ENCODE measurements at regions not wholly inside any gene's neighbourhood (a gene's known extent, or its start where the extent isn't known, plus 50 kb on each side); places are given as distances from the start of the nearest gene placed in this dataset.
"Not testable (repeated sequence)": the region's sequence is repeated elsewhere in the genome, so short reads cannot be mapped to it uniquely, and the experiment has no call there.

DNA sequence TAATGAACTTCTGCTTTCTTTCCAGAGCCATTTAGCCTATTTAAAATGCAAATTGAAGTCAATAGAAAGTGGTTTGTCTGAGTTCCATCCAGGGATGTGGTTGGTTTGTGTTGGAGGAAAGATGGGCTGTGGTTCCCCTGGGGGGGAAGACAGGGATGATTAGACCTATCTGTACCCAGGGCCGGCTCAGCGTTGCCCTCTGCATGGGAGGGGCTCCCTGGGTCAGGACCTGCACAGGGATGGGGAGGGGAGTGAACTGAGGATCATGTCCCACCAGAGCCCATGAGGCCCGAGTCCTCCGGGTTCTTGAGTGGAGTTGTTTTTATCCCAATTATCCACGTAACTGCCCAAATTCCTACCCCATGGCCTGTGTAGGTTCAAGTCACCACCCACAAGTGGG is 76.9 kb upstream of the SFSWAP start:
- in situ Hi-C loops (cut with MboI; ENCODE audit: low sequenced_read_pairs): no loop called here

DNA sequence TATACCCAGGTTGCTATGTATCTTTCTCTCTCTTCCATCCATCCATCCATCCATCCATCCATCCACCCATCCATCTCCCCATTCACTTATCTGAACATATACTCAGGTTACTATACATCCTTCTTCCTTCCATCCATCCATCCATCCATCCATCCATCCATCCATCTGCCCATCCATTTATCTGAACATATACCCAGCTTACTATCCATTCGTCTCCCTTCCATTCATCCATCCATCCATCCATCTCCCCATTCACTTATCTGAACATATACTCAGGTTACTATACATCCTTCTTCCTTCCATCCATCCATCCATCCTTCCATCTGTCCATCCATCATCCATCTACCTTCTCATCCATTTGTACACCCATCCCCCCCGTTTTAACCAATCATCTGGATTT is 75.9 kb upstream of the SFSWAP start:
- in situ Hi-C loops (cut with MboI; ENCODE audit: low sequenced_read_pairs): not testable (repeated sequence)

- in situ Hi-C loops (cut with MboI; ENCODE audit: low sequenced_read_pairs): no loop called here
Measured at GRCh38 chr12:131635491-131636122, 75.3 kb upstream of the SFSWAP start.

DNA sequence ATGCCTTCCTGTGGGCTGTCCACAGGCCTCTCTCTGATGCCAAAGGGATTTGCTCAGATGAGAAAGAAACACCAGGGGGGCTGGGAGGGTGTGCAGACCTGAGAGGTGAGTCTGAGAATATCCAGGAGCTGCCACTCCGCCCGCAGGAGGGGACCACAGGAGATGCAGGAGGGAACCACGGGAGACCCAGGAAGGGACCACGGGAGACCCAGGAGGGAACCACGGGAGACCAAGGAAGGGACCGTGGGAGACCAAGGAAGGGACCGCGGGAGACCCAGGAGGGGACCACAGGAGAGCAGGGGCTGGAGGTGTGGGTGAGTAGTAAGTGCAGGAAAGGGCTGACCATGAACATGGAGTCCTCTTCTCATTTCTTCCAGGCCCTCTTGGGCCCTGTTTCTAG is 74.6 kb upstream of the SFSWAP start:
- in situ Hi-C loops (cut with MboI; ENCODE audit: low sequenced_read_pairs): no loop called here

DNA sequence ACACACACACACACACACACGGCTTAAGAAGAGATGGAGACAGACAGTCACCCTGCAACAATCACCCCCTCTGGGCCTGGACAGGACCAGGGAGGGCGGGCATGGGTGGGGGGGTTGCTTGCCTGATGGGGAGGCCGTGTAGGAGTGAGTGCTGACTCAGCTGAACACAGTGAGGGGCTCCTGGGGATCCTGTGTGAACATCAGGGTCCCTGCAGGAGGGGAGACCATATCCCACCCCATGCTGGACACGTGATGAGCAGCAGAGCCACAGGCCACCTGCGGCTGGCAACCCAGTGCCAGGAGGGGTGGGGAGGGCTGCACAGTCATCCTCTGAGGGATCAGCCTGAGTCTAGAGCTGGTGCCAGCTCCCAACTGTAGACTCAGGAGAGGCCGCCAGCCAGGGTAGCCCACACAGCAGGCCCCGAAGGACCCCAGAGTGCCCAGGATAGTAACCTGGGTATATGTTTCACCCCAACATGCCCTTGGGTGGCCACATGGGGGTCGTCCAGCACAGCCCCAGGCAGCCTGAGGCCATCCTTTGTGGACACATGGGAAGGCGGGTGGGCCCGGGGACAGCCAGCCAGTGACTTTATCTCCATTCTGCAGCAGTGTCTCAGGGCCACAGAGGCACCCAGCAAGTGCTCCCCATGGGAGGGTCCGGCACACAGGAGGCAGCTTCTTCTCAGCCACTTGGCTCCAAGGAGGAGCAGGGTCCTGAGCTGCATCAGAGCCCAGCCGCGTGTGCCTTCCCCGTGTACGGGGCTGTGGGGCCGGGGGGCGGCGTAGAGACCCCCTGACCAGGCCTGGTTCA is 73.7 kb upstream of the SFSWAP start:
- in situ Hi-C loops (cut with MboI; ENCODE audit: low sequenced_read_pairs): no loop called here

GRCh38 chr12:131637986-131638385 is 72.9 kb upstream of the SFSWAP start:
- in situ Hi-C loops (cut with MboI; ENCODE audit: low sequenced_read_pairs): no loop called here

DNA sequence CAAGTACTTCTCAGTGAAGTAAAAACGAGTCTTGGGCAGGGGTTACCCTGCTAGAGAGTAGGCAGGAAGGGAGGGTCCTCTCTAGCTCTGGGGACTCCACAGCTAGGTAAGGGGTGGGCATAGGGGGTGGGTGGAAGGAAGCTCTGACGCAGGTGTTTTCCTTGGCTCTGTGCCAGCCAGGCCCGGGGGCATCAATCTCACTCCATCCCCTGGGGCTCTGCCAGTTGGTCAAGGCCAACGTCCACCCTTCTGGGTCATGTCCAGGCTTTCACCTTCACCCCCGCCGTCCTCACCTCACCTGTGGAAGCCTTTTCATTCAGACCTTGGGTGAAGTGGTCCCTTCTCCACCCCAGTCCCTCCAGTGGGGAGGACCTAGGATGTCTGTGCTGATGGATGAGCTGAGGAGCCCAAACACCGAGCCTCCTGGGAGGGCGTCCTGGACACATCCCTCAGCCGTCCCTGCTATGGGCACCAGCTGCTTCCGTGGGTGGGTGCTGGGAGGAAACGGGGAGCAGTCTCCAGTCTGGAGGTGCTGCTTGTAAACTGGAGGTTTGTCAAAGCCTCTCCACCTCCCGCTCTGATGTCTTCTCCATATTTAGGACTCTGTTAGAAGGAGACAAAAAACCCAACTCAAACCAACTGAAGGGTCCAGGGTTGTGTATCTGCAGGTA is 71.5 kb upstream of the SFSWAP start:
- in situ Hi-C loops (cut with MboI; ENCODE audit: low sequenced_read_pairs): no loop called here

GRCh38 chr12:131640525-131640924 is 70.4 kb upstream of the SFSWAP start:
- in situ Hi-C loops (cut with MboI; ENCODE audit: low sequenced_read_pairs): no loop called here

- in situ Hi-C loops (cut with MboI; ENCODE audit: low sequenced_read_pairs): no loop called here
Measured at GRCh38 chr12:131641315-131641714, 69.6 kb upstream of the SFSWAP start.

DNA sequence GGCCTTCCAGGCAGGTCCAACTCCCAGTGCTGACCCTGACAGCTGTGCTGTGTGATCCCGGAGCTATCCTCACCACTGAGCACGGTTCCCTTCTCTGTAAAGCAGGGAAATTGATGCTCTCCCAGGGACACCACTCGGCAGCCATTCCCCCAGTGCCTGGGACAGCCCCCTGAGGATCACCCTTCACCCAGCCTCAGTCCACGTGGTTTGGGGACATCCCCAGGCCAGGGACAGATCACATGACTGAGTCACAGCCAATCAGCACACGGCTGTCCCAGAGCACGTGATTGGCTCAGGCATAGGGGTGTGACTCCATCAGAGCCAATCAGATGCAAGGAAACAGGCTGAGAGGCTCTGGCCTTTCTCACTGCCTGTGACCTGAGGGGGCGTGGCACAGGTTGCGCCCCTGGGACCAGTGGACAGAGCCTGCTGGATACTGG is 68.8 kb upstream of the SFSWAP start:
- in situ Hi-C loops (cut with MboI; ENCODE audit: low sequenced_read_pairs): no loop called here

GRCh38 chr12:131642771-131643170 is 68.1 kb upstream of the SFSWAP start:
- in situ Hi-C loops (cut with MboI; ENCODE audit: low sequenced_read_pairs): no loop called here

GRCh38 chr12:131643631-131644452 is 67.0 kb upstream of the SFSWAP start:
- in situ Hi-C loops (cut with MboI; ENCODE audit: low sequenced_read_pairs): no loop called here

- in situ Hi-C loops (cut with MboI; ENCODE audit: low sequenced_read_pairs): no loop called here
Measured at GRCh38 chr12:131644481-131644880, 66.4 kb upstream of the SFSWAP start.

DNA sequence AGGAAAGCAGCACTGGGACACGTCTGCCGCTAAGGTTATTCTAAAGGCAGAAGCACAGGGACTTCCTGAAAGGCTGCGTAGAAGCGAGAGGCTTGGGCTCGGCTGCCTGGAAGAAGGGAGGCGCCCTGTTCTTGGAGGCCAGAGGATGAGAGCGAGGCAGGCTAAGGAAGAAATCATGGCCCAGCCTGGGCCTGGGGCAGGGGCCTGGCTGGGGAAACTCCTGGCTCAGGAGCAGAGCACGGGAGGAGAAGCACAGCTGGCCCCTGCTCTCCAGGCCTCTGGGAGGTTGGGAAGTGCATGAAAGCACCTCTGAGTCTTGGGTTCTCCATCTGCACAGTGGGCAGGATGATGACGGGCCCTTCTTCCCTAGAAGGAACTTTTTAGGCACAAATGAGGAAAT is 66.0 kb upstream of the SFSWAP start:
- in situ Hi-C loops (cut with MboI; ENCODE audit: low sequenced_read_pairs): not testable (repeated sequence)

DNA sequence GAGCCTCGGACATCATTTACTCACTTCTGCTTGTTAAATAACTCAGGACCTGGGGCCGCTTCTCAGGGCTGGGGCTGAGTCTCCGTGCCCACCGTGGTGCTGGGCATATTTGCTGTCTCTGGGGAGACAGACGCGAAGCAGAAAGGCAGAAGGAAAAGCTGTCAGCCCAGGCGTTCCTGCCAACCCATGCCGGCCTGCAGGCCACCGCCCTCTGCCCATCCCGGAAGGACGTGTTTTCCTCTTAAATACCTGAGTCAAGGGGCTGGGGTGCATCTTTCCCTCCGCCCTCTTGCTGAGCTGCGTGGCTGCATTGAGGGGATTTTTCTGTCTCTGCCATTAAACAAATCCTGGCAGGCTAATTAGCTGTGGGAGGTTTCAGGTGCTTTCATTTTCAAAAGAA is 65.3 kb upstream of the SFSWAP start:
- in situ Hi-C loops (cut with MboI; ENCODE audit: low sequenced_read_pairs): not testable (repeated sequence)

- in situ Hi-C loops (cut with MboI; ENCODE audit: low sequenced_read_pairs): not testable (repeated sequence)
Measured at GRCh38 chr12:131646444-131646843, 64.4 kb upstream of the SFSWAP start.

DNA sequence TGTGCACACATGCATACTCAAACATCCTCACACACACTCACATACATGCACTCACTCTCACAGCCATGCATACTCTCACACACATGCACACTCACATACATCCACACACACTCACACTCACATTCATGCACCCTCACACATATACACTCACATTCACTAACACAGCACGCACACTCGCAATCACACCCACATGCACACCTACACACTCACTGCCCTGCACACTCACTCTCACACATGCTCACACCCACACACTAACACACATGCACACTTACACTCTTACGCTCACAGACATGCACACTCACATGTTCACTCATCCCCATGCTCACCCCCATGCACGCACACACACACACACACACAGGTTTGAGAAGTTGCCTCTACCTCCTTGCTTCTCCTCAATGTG is 63.2 kb upstream of the SFSWAP start:
- in situ Hi-C loops (cut with MboI; ENCODE audit: low sequenced_read_pairs): no loop called here

DNA sequence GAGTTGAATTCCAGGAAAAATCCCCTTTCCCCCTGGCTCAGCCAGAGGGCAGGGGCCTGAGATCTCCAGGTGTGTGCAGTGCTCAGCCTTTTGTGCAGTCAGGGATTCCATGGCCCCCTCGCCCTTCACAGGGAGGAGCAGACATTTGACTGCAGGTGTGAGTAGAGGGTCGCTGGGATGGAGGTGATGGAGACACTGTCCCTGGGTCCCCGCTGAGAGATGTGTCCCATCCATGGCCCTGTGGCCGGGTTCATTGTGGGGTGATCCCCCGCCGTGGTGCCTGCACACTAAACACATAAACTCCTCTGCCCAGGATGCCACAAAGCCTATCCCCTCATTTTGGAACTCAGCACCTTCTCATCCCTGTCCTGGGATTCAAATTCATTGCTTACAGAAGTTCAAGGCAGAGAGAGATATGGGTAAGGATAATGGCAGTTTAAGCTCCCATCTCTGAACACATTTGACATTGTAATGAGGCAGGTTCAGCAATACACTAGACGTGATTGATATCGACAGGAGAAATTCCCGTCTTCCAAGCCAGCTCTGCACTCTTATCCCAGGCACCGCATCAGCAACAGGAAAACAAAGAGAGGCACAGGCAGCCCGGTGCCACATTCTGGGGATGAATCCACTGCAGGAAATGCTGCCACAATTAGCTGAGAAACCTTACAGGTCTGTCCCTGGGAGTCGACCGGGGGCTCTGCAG is 55.3 kb upstream of the SFSWAP start:
- in situ Hi-C loops (cut with MboI; ENCODE audit: low sequenced_read_pairs): not testable (repeated sequence)

GRCh38 chr12:131656796-131657195 is 54.1 kb upstream of the SFSWAP start:
- in situ Hi-C loops (cut with MboI; ENCODE audit: low sequenced_read_pairs): not testable (repeated sequence)

DNA sequence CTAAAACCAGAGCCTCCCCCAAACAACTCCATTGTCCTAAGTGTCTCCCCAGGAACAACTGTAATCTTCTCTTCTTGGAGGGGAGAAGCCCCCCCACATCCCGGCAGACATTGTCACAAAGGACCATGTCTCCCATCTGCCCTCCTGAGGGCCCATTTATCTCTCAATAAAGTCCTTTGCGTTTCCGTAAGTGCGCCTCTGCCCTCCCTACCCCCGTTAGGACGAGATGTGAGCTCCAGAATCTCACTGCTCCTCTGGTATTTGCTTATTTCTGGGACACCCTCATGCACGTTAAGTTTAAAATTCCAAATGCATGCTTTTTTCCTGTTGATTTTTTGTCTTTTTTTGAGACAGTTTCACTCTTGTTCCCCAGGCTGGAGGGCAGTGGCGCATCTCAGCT is 52.3 kb upstream of the SFSWAP start:
- in situ Hi-C loops (cut with MboI; ENCODE audit: low sequenced_read_pairs): not testable (repeated sequence)

All from HL-60/S4 treated with phorbol 12-myristate 13-acetate at 8.2 ng/mL for 4 days and 3 days (cell line).